Retinal pigment epithelial cell (primary cell): ENCODE measurements at regions not wholly inside any gene's neighbourhood (a gene's known extent, or its start where the extent isn't known, plus 50 kb on each side); places are given as distances from the start of the nearest gene placed in this dataset.

Experiments used
- DNase-seq: peaks from one replicate; pipeline ENCODE4 v3.0.0-alpha.2; 2010; ENCODE audit warnings: low read depth
- H3K4me3 ChIP-seq: 2 replicates; pipeline ENCODE4 v1.5.1; 2011; ENCODE audit warnings: mild to moderate bottlenecking, low read length, control low read depth, moderate library complexity
- TF ChIP-seq, protein P1 (sequence below): conservative IDR thresholded peaks from 2 replicates; pipeline ENCODE4 v1.5.1; 2011; ENCODE audit warnings: low read depth, low read length, control low read depth, inconsistent platforms

DNA sequence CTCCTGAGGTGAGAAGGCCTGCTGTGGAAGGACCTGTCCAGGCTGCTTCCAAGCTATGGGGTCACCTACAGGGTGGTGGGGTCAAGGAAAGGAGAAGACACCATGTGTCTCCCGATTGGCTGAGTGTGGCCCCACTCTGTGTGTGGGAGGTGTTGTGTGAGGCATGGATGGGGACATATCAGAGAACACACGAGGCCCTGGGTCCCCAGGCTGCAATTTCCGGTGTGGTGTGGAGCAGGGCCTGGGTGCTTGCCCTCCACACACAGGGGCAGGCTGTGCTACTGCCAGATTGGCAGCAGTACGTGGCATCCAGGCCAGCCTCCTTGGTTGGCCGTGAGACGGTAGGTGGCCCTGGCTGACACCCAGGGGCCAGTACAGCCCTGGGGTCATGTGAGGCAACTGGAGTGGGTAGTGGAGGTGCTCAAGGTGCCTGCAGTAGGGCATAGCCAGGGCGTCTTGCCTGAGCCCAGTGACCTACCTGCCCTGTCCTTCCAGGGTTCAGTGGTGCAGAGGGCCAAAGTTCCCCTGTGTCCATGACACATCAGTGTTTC is 233.8 kb downstream of the SNRPN start:
- TF ChIP-seq, protein P1, sequence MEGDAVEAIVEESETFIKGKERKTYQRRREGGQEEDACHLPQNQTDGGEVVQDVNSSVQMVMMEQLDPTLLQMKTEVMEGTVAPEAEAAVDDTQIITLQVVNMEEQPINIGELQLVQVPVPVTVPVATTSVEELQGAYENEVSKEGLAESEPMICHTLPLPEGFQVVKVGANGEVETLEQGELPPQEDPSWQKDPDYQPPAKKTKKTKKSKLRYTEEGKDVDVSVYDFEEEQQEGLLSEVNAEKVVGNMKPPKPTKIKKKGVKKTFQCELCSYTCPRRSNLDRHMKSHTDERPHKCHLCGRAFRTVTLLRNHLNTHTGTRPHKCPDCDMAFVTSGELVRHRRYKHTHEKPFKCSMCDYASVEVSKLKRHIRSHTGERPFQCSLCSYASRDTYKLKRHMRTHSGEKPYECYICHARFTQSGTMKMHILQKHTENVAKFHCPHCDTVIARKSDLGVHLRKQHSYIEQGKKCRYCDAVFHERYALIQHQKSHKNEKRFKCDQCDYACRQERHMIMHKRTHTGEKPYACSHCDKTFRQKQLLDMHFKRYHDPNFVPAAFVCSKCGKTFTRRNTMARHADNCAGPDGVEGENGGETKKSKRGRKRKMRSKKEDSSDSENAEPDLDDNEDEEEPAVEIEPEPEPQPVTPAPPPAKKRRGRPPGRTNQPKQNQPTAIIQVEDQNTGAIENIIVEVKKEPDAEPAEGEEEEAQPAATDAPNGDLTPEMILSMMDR, result no peak
- DNase-seq, result no peak
- no peak overlapping the region for H3K4me3 ChIP-seq

DNA sequence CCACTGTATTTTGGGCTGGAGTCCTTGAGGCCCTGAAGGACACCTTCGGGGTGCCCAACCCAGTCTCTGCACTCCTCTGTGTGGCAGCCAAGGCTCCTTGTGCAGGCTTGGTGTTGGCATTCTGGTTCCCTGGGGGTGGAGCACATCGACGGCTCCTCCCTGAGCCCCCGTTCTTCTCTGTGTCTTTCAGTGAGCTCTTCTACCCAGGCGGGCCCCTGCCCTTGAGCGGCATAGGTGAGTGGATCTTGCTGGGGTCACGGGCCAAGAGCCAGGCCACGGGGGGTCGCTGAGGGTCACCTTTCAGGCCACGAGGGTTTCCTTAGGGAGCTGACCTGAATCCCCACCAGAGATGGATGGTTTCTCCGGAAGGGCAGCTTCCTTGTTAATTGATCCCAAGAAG is 234.8 kb downstream of the SNRPN start:
- no peak overlapping the region for H3K4me3 ChIP-seq
- DNase-seq, result no peak
- TF ChIP-seq, protein P1, result no peak

DNA sequence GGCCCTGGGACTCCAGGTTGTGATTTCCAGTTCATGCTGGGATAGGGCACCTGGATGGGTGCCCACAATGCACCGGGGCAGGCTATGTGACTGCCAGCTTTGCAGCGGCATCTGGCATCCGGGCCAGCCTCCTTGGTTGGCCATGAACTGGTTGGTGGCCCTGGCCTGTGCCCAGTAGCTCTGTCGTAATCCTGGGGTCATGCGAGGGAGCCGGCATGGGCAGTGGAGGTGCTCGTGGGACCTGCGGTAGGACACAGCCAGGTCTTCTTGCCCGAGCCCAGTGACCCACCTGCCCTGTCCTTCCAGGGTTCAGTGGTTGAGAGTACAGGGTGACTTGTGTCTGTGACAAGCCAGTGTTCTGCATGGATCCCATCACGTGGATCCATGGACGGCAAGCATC is 237.9 kb downstream of the SNRPN start:
- DNase-seq, result no peak
- TF ChIP-seq, protein P1, result no peak

DNA sequence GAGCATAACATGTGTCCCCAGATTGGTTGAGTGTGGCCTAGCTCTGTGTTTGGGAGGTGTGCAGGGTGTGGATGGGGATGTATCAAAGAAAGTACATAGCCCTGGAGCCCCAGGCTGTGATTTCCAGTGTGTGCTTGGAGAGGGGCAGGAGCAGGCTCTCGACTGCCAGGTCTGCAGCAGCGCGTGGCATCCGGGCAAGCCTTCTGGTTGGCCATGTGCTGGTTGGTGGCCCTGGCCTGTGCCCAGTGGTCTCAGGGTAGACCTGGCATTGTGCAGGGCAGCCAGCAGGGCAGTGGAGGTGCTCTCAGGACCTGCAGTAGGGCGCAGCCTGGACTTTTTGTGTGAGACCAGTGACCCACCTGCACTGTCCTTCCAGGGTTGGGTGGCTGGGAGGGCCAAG is 231.5 kb downstream of the UBE3A start:
- TF ChIP-seq, protein P1, result no peak
- DNase-seq, result no peak
- no peak overlapping the region for H3K4me3 ChIP-seq

More for the DNA sequence above, 237.9 kb downstream of the SNRPN start:
- H3K4me3 ChIP-seq, result no peak overlapping the region

DNA sequence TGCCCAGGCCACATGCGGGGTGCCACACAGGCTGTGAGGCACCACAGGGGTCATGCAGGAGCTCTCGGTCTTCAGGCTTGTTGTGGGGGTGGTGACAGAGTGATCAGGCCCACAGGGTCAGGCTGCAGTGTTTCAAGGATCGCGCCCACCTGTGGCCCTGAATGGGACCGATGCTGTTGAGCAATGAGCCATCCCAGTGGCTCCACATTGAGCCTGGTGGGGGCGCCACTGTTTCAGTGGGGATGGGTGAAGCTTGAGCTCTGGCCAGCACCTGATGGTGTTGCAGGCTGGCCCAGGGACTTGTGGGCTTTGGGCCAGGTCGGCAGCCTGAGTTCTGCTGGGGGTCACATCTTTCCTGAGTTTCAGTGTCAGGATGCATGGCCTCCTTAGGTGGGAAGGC is 230.1 kb downstream of the UBE3A start:
- no peak overlapping the region for H3K4me3 ChIP-seq
- DNase-seq, result no peak
- TF ChIP-seq, protein P1, result no peak

DNA sequence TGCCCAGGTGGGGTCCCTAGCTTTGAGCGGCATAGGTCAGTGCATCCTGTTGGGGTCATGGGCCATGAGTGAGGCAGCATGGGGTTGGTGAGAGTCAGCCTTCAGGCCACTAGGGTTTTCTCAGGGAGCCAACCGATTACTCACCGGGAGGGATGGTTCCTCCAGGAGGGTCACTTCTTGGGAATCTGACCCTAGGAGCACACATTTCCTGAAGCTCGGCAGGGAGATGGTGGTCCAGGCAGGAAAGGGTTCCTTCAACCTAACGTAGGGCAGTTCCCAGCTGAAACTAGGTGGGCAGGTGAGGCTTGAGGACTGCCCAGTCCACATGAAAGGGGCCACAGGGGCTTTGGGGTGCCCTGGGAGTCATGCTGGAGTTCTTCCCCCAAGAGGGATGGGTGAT is 218.0 kb downstream of the UBE3A start:
- TF ChIP-seq, protein P1, result no peak
- no peak overlapping the region for H3K4me3 ChIP-seq
- DNase-seq, result no peak

DNA sequence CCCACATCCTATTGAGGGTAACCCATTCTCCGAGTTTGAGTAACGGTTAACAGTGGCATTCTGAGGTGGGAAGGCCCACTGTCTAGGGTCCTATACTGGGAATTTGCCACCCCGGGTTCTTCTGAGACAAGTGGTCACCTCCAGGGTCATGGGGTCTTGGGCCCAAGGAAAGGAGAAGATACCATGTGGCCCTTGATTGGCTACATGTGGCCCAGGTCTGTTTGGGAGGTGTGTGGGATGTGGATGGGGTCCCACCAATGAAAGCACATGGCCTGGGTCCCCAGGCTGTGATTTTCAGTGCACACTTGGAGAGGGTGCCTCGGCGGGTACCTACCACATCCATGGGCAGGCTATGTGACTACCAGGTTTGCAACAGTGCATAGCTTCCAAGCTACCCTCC is 214.4 kb downstream of the UBE3A start:
- no peak overlapping the region for H3K4me3 ChIP-seq
- no peak for DNase-seq
- TF ChIP-seq, protein P1, result no peak
